ENCODE measurements at regions not wholly inside any gene's neighbourhood (a gene's known extent, or its start where the extent isn't known, plus 50 kb on each side); places are given as distances from the start of the nearest gene placed in this dataset.

GRCh38 chr2:158903711-158904405 lies 64.6 kb upstream of the TANC1 start:
- TF ChIP-seq EP300 (IDR thresholded peaks at IDR 0.05; ENCODE audit: low read depth) (no peak), CTCF (IDR thresholded peaks at IDR 0.05) (no peak)
